NCI-H526 (cell line): ENCODE measurements at regions not wholly inside any gene's neighbourhood (a gene's known extent, or its start where the extent isn't known, plus 50 kb on each side); places are given as distances from the start of the nearest gene placed in this dataset.
"Not testable (repeated sequence)": the region's sequence is repeated elsewhere in the genome, so short reads cannot be mapped to it uniquely, and the experiment has no call there.

Experiments used
- DNase-seq, 2 experiments: peaks; one replicate each; lab custom pipeline; 2025; lab: John Stamatoyannopoulos, UW

DNA sequence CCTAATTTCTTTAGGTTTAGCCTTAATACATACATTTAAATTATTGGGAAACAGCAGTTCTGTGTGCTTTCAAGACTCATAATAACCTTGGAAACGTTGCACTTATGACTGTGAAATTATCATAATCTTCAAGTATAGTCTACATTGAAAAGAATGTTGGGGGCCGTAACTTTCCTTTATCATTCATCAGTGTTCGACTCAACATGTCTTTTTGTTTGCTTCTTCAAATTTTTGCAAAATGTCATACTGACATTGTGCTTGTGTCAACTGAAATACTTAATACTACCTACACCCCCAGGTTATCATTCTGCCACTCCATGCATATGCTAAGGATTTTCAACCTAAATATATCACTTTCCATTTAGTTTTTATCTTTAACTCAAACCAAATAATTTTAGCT lies 1562.9 kb downstream of the OLFM4 start:
- no peak for DNase-seq

DNA sequence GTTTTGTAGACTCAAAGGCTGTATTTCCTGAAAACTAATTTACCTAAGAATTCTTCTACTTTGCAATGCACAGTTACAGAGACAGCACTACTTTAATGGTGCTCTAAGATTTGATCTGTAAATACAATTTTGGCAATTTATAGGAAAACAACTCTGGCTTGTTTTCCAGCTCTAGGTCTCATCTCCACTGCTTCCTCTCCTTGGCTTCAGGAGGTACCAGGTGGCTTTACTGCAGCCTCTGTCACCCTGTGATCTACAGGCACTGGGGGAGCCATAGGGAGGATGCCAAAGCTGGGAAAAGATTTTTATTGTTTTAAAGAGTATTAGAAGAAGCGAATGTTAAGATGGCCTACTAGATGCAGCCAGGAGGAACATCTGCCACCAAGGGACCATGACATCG lies 1563.6 kb downstream of the OLFM4 start:
- DNase-seq, result no peak

DNA sequence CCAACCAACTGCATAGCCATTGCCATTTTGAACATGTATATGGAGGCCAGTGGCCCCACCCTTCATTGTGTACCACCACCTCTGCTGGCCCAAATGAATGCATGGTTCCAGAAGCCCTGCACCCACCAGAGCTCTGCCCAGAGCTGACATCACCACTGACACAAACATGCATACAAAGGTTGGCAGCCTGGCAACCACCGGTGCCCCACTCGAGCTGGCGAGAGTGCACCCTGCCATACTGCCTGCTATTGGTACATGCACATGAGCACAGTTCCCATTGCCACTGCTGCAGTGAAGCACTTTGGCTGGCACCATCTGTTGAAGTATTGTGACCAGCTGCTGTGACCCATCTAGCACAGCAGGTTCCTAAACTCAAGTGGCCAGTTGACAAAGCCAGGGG lies 1564.9 kb downstream of the OLFM4 start:
- no peak for DNase-seq

DNA sequence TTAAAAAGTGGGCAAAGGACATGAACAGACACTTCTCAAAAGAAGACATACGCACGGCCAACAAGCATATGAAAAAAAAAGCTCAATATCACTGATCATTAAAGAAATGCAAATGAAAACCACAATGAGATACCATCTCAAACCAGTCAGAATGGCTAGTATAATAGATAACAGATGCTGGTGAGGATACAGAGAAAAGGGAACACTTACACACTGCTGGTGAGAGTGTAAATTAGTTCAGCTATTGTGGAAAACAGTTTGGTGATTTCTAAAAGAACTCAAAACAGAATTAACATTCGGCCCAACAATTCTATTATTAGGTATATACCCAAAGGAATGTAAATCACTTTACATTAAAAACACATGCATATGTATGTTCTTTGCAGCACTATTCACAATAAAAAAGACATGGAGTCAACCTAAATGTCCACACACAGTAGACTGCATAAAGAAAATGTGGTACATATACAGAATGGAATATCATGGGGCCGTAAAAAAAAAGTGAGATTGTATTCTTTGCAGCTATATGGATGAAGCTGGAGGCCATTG lies 1569.0 kb downstream of the OLFM4 start:
- peak; percentile 65 to 70 for DNase-seq

DNA sequence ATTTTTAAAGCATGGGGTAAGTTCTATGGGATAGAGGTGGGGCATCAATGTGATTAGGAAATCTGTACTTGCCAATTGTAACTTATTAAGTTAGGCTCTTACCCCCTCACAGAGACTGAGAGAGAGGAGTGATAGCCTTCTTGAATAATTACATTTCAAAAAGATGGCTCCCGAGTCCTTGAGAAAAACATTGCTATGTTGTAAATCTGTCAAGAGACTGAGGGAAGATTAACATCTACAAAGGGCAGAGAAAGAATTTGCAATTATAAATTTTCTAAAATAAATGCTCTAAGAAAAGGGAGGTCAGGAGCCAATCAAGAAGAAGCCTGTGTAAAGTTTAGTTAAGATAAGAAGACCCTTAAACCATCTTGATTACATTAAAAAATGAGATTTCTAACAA lies 1570.8 kb downstream of the OLFM4 start:
- DNase-seq, result no peak

DNA sequence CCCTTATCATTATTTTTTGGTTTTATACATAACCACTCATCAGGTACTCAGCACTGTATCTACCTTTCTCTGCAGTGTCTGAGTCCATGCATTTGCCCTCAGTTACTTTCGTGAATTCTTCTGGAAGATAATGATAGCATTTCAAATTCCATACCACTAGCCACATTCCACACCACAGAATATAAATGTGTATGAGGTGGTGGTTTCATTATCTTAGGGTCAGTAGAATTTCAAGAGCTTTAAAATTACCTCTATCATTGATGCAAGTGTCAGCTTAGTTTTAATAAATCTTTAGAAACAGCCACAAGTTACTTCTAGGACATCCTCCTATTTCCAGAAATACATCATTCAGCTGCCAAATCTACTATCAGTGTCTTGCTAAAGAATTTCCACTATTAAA lies 1578.3 kb downstream of the OLFM4 start:
- no peak for DNase-seq

DNA sequence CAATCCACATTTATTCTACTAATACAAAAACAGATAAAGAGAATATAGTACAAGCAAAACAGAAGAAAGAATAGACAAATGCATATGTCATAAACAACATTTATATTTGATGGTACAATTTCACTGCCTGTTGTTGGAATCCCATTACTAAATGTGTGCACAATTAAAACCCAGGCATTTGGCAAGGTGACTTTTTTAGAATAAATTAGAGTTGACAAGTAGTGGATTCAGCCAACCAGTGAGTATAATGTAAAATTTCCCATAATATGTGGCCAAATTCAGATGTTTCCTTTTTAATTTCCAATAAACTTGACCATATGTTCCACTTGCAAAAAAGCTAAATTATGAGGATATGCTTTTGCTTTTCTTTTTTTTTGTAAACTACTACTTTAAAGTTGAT lies 1578.8 kb downstream of the OLFM4 start:
- no peak for DNase-seq

DNA sequence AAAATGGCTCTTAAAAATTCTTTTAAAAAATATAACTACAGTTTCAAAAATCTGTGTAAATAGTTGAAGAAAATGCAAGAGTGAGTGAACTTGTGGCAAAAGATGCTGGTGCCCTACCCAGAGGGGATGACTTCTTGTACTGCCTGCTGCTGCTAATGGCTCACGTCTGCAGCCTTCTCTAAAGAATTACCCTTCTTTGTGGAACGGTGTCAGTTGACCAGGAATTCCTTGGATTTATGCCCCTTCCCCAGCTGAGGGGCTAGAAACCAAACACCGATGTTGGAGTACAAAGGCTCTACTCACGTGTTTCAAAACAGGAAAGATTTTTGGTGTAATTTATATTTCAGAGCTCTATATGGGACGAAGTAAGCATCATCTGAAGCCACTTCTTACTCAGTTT lies 1582.8 kb downstream of the OLFM4 start:
- DNase-seq, result no peak

DNA sequence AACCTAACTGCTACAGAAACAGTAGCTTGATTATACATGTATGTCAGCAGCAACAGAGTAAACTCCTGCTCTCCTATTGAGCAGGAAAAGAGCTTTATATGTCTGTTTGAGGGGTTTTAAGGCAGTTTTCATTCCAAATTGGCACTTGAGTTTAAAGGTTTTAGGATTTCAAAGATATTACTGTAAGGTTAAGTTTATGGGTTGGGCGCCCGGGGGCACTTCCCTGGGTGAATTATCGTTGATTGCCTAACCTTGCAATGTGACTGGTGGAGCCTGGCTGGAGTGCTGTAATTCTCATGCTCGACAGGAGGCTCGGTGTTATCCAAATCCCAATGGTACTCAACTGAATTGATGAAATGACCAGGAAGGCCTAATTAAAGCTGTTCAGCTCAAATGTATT lies 1586.1 kb downstream of the OLFM4 start:
- no peak for DNase-seq

DNA sequence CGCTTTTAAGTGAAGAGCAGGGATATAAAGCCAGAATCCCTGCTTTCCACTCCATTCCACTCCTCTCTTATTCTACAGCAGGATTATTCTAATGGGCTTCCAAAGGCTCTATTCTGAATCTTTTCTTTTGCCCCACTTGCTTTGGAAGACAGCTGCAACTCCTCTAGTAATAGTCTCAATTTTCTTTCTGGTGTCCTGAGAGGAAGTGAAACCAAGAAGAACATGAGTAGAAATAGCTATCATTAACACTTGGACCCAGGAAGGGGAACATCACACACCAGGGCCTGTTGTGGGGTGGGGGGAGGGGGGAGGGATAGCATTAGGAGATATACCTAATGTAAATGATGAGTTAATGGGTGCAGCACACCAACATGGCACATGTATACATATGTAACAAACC lies 1597.9 kb downstream of the OLFM4 start:
- DNase-seq, result not testable (repeated sequence)

DNA sequence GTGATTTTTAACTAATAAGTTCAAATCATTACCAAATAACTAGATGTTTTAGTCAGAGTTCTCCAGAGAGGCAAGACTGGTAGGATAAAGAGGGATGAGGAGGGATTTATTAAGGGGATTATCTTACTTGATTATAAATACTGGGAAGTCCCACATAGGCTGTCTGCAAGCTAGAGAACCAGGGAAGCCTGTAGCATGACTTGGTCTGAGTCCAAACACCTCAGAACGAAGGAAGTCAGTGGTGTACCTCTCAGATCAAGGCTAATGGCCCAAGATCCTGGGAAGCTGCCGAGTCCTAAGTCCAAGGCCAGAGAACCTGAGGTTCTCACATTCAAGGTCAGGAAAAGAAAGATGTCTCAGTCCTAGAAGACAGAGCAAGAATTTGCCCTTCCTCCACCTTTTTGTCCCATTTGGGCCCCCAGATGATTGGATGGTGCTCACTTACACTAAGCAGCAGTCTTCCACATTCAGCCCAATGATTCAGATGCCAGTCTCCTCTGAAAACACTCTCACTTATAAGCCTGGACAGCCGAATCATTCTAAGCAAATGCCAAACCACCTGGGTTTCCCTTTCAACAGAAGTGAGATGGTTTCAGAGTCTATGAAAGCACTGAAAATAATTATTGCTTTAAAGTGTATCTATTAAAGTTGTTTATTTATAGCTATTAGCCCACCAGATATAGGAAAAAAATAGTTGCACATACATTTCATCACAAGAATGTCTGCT lies 1599.2 kb downstream of the OLFM4 start:
- DNase-seq, result no peak

DNA sequence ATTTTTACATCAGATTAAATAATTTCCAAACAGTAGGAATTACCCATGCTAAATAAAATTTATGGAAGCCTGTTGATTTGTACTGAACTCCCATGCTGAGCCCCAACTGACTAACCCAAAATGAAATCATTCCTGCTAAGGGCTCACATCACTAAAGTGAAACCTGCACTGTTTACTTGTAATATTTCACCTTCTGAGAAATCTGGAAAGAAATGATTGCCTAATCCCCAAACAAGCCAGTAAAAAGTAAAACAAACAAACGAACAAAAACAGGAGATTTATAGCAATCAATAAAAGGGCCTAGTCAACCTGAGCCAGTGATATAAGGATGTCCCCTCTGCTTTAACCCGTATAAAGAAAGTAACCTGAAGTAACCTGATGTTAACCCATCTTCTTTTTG lies 1599.8 kb downstream of the OLFM4 start:
- DNase-seq, result no peak

DNA sequence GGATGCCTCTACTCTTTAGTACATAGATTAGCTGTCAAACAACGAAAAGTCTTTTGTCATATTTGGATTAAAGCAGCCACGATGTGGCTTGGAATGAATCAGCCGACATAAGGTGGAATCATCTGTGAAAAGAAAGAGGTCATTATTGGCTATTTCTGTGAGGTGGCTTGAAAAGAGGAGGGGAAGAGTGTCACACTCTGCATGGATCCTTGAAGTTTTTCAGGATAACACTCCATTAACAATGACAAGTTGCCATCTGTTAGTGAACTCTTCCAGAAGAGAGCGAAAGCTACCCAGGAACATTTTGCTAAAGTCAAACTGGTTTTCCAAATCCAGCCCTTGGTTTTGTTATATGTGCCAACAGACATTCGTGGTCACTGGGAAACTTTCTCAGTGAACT lies 1604.8 kb downstream of the OLFM4 start:
- no peak for DNase-seq

DNA sequence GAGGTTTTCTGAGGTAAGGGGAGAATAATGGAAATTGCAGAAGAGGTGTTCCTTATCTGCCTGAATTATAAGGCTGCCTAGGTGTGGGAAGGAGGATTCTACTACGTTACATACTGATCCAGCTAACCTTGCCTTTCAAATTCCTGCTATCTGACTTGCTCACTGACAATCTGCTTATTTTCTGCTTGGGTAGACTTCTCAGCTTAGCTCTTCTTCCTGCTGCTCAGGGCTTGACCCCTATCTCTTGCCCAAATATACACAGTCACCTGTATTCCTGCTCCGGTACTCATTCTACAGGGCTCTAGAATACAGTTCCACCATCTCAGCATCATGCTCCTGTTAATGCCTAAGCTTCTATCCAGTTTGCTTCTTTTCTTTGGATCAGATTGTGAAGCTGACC lies 1607.6 kb downstream of the OLFM4 start:
- DNase-seq, result no peak

DNA sequence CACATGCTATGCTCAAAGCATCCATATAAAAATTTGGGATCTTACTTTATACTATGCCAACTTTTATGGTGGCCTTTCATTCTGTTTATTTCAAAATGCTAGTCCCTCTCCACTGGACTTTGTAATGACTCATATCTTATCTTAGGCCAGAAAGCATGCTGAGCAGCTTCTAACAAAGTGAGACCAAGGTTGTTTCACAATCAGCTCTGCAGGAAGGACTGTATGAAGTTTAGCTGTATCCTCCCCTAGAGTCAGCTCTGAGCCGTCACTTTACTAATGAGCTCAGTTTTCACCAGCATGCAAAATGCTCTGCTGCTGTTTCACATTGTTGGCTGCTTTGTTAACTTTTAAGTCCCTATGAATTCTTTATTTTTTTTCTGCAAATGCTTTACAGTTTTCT lies 1608.8 kb downstream of the OLFM4 start:
- peak in 1 of 2 experiments; percentile 22 for DNase-seq

DNA sequence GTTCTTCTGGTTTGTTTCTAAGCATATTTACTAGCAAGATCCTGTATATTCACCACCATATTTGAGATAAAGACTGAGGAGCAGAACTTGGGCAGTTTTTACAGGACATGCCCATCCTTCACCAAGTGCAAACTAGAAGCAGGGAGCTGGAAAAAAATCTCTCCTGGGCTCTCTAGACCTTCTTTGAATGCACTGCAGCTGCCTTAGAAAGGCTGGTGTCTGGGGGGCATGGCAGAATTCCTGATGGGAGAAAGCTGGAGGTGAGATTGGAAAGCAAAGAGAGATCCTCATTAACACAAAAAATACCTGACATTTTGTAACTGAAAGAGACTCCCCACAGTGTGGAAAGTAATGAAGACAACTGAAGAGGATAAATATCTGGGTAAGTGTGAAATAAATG lies 1612.1 kb downstream of the OLFM4 start:
- no peak for DNase-seq

DNA sequence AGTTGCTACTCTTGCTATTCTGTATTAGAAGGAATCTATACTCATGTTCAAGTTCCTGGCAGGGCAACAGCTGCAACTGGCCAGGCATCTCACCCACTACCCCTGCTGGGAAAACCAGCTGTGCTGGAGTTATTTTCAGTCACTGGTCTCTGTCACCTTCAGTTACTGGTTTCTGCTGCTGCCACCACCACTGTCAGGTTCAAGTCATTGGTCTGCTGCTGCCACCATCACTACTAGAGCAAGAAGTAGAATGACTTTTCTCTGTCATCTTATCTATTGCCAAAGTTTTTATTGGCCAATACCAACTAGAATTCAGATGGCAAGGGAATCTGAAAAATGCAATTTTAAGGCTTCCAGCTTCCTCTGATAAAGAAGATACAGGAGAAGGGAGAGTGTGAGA lies 1615.2 kb downstream of the OLFM4 start:
- DNase-seq, result no peak

DNA sequence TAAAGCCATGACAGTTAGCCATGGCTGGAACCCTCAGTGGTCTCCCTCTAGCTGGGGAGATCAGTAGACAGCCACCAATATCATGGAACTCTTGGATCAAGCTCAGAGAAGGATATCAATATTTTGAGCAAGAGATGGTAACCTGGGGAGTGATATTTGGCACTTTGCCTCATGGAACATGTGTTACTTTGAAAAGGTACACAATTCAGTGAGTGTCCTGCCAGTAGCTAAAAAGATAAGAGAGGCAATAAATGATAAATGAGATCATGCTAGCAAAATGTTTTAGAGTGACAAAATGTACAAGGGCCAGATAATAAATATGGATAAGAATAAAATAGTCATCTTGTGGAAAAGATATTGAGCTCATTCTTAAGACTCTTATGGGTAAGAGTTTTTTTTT lies 1618.7 kb downstream of the OLFM4 start:
- DNase-seq, result no peak

DNA sequence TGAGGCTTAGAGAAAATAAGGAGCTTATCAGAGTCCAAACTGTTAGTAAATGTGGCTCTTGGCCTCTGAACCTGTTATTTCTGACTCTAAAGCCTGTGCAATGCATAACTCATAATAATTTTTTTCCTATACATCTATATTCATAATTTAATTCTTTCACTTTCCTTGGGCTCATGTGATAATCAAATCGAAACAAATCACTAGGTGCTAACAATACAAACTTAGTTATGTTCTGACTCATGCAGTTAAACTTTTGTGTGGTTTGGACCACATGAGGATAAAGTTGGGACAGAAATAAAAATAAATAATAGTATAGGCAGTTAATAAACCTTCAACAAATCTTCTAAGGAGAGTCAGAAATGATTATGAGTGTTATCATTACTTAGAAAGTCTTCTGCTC lies 1629.0 kb downstream of the OLFM4 start:
- no peak for DNase-seq

DNA sequence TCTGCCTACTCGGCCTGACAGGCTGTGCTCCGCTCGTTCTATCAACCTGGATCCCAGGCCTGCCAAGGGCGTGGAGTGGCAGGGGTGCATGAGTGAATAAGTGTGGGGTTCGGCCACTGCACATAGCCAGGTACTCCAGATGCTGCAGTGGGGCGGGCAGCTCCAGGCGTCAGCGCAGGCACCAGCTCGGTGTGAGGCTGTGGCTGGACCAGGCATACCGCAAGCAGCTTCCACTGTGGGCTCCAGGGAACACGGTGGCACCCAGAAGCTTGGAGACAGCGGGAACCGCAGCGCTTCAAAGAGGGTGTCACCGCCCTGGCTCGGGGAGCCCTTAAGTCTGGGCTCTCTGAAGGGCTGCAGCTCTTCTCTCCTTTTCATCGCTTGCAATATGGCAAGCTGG lies 1630.2 kb downstream of the OLFM4 start:
- no peak for DNase-seq

DNA sequence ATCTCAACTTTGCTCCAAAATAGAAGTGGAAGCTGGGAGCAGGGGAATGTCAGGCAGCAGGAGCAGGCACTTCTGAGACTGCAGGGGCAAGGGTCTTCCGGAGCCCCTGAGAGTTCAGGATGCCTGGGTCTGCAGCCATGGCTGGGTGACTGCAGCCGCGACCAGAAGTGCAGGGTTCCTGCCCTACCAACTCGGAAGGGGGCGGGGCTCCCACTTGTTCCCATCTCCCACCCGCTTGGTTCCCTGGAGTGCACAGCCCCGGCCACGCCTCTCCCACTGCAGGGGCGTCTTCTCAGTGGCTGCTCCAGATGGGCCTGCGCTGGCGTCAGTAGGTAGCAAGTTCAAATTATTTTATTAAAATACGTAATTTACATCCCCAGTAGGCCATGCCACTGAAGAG lies 1631.7 kb downstream of the OLFM4 start:
- no peak for DNase-seq

DNA sequence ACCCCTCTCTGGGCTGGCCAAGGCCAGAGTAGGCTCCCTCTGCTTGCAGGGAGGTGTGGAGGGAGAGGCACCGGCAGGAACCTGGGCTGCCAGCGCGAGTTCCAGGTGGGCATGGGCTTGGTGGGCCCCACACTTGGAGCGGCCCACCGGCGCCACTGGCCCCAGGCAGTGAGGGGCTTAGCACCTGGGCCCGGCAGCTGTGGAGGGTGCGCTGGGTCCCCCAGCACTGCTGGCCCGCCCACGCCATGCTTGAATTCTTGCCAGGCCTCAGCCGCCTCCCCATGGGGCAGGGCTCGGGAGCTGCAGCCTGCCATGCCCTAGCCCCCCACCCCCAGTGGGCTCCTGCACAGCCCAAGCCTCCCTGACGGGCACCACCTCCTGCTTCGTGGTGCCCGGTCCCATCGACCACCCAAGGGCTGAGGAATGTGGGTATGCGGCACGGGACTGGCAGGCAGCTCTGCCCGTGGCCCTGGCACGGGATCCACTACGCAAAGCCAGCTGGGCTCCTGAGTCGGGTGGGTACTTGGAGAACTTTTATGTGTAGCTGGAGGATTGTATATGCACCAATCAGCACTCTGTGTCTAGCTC lies 1648.0 kb downstream of the OLFM4 start:
- no peak for DNase-seq

DNA sequence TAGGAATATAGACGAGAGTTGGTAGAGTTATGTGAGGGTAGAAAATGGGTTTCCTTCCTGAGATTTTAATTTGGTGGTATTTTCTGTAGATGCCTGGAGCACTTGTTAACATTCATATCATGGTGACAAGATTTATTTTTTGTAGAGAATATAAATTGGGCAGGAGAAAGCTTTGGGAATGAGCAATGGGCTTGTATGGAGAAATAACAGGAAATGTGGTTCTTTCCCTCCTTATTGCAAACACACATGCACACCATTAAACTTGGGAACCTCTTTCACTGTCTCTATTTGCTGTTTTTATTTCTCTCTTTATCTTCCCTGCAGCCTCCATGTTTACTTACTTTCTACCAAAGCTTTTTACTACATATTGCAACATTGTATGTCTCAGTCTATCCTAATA lies 1653.6 kb downstream of the OLFM4 start:
- DNase-seq, result no peak

DNA sequence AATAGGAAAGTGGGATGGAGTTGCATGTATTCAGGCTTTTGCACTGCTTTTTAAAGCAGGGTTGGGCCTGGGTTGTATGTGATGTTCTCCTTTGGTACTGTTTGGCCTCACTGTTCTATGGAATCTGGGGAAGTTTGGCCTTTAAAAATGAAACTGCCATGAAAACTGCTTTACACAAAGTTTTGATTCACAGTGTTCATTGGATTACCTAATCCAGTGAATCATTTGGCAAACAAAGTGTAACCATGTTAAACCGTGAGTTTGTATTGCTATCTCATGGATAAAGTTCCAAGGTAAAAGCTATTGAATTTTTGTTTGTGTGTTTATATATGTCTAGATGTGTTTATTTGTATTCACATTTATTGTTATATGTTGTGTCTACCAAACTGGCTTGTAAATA lies 1658.6 kb downstream of the OLFM4 start:
- no peak for DNase-seq
